DND-41 (cell line): ENCODE measurements at regions not wholly inside any gene's neighbourhood (a gene's known extent, or its start where the extent isn't known, plus 50 kb on each side); places are given as distances from the start of the nearest gene placed in this dataset.

Experiments
- EZH2 ChIP-seq: IDR thresholded peaks from 3 replicates; pipeline ENCODE4 v1.6.1; 2012; ENCODE audit warnings: borderline replicate concordance, low read depth, mild to moderate bottlenecking, moderate library complexity, low read length, inconsistent platforms; ENCODE audit not compliant: severe bottlenecking
- TF ChIP-seq, protein P1 (sequence below): IDR thresholded peaks from 2 replicates; pipeline ENCODE4 v1.5.1; 2012; ENCODE audit warnings: borderline replicate concordance, low read length, moderate library complexity, mild to moderate bottlenecking; ENCODE audit not compliant: poor library complexity, severe bottlenecking; ENCODE audit errors: extremely low read depth

DNA sequence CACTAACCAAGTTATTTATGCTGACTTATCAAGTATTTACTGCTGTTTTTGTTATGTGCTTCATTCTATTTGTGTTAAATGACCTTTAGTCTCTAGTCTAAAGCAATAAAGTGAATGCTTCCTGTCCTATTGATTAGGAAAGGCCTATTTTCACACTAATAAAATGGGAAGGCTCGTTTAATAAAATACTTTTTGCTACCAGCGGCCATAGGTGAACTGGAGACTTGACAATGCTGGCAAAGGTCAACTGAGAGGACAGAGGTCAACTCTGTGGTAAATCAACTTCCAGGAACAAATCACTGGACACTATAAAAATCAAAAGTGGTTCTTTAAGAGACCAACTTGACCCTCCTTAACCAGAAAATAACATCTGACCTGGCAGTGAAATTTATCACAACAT is 634.3 kb downstream of the ISL1 start:
- TF ChIP-seq, protein P1, sequence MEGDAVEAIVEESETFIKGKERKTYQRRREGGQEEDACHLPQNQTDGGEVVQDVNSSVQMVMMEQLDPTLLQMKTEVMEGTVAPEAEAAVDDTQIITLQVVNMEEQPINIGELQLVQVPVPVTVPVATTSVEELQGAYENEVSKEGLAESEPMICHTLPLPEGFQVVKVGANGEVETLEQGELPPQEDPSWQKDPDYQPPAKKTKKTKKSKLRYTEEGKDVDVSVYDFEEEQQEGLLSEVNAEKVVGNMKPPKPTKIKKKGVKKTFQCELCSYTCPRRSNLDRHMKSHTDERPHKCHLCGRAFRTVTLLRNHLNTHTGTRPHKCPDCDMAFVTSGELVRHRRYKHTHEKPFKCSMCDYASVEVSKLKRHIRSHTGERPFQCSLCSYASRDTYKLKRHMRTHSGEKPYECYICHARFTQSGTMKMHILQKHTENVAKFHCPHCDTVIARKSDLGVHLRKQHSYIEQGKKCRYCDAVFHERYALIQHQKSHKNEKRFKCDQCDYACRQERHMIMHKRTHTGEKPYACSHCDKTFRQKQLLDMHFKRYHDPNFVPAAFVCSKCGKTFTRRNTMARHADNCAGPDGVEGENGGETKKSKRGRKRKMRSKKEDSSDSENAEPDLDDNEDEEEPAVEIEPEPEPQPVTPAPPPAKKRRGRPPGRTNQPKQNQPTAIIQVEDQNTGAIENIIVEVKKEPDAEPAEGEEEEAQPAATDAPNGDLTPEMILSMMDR = no peak
- no peak for TF ChIP-seq EZH2
